ENCODE measurements at regions not wholly inside any gene's neighbourhood (a gene's known extent, or its start where the extent isn't known, plus 50 kb on each side); places are given as distances from the start of the nearest gene placed in this dataset.

DNA sequence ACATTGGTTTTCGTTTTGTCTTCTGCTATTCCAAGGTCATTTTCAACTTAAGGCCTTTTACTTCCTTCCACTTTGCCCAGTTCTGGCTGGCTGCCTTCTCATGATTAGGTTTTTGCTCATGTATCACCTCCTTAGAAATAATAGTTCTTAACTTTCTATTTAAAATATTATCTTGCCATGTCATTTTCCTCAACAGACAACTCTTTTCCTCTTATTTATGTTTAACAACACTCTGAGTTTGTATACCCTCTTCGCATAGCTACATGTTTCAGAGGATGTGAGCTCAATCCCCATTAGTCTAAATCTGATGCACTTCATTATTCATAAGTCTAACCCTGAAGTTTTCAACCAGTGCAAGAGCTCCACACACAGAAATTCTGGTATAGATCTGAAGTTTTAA is 299.1 kb downstream of the BCHE start:
- TF ChIP-seq, protein P1, sequence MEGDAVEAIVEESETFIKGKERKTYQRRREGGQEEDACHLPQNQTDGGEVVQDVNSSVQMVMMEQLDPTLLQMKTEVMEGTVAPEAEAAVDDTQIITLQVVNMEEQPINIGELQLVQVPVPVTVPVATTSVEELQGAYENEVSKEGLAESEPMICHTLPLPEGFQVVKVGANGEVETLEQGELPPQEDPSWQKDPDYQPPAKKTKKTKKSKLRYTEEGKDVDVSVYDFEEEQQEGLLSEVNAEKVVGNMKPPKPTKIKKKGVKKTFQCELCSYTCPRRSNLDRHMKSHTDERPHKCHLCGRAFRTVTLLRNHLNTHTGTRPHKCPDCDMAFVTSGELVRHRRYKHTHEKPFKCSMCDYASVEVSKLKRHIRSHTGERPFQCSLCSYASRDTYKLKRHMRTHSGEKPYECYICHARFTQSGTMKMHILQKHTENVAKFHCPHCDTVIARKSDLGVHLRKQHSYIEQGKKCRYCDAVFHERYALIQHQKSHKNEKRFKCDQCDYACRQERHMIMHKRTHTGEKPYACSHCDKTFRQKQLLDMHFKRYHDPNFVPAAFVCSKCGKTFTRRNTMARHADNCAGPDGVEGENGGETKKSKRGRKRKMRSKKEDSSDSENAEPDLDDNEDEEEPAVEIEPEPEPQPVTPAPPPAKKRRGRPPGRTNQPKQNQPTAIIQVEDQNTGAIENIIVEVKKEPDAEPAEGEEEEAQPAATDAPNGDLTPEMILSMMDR (IDR thresholded peaks at IDR 0.05), result no peak
- no peak for TF ChIP-seq POLR2A (IDR thresholded peaks at IDR 0.05)
- H3K27ac ChIP-seq, result no peak overlapping the region
- no peaks in the 10 kb centered on the region for H3K4me1 ChIP-seq
- no peaks in the 10 kb centered on the region for H3K9me3 ChIP-seq
- no peaks in the 10 kb centered on the region for H3K27me3 ChIP-seq
- intact Hi-C loops (cut with DNase I; ENCODE audit: low total_unique reads), result no loop called here
- 63 to 78% methylated on average over 2 of the region's 2 CpGs for WGBS, 2 donors
- DNase-seq, result no peak
- no peaks in the 10 kb centered on the region for H3K36me3 ChIP-seq (ENCODE audit: low read depth, missing control alignments)
- H3K4me3 ChIP-seq, result no peak overlapping the region

DNA sequence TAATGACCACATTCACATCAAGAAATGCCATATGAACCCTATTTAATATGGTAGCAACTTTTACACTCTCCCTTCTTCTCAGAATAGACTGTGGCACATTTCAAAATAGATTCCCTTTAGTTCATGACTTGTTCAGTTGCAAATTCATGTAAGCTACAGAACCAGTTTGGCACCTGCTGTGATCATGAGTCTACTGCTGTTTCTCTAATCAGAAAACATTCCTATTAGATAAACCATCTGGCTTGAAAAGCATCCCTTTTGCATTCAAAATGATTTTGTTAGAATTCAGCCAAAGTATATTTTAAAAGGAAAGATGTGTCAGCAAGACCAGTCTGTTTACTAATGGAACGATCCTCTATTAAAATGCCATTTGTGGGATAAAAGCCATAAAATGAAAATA is 304.4 kb downstream of the BCHE start:
- no peak for DNase-seq
- TF ChIP-seq, protein P1 (IDR thresholded peaks at IDR 0.05), result no peak
- no peak for TF ChIP-seq POLR2A (IDR thresholded peaks at IDR 0.05)
- no peaks in the 10 kb centered on the region for H3K36me3 ChIP-seq (ENCODE audit: low read depth, missing control alignments)

DNA sequence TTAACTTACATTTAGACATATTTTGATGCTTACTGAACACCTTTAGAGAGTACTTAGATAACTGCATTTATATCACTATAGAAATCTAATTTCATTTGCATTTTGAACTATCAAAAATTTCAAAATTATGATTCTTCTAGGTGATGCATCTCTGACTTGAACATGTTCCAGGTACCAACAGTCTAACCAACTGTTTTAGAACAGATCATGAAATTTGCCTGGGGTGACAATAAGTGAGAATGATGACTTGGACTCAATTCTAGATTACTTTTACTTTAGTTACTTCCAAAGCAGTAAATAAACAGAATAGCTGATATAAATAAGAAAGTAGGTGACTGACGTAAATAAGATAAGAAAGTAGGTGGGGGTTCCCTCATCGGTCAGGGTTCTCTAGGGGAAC is 307.8 kb downstream of the BCHE start:
- no peak overlapping the region for H3K4me3 ChIP-seq
- no peaks in the 10 kb centered on the region for H3K27me3 ChIP-seq
- H3K36me3 ChIP-seq (ENCODE audit: low read depth, missing control alignments), result no peaks in the 10 kb centered on the region
- no peaks in the 10 kb centered on the region for H3K9me3 ChIP-seq
- TF ChIP-seq POLR2A (IDR thresholded peaks at IDR 0.05), result no peak
- TF ChIP-seq, protein P1 (IDR thresholded peaks at IDR 0.05), result no peak
- no peak for DNase-seq
- intact Hi-C loops (cut with DNase I; ENCODE audit: low total_unique reads), result no loop called here
- no peaks in the 10 kb centered on the region for H3K4me1 ChIP-seq
- WGBS, 2 donors, result 84 to 89% methylated on average over 2 of the region's 2 CpGs
- H3K27ac ChIP-seq, result no peak overlapping the region

More for the DNA sequence above, 304.4 kb downstream of the BCHE start:
- Histone ChIP-seq H3K27me3 (no peaks in the 10 kb centered on the region), H3K9me3 (no peaks in the 10 kb centered on the region), H3K4me1 (no peaks in the 10 kb centered on the region), H3K27ac (no peak overlapping the region), H3K4me3 (no peak overlapping the region)
- 67 to 82% methylated on average over 1 of the region's 1 CpG for WGBS, 2 donors
- intact Hi-C loops (cut with DNase I; ENCODE audit: low total_unique reads), result no loop called here

DNA sequence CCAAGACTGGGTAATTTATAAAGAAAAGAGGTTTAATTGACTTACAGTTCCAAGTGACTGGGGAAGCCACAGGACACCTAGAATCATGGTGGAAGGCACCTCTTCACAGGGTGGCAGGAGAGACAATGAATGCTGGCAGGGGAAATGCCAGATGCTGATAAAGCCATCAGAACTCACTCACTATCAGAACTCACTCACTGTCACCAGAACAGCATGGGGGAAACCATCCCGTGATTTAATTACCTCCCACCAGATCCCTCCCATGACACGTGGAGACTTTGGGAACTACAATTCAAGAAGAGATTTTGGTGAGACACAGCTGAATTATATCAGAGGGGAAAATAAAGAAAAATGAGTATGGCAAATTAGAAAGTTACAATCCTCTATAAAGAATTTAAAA is 310.9 kb downstream of the BCHE start:
- TF ChIP-seq, protein P1 (IDR thresholded peaks at IDR 0.05), result no peak
- TF ChIP-seq POLR2A (IDR thresholded peaks at IDR 0.05), result no peak
- no peaks in the 10 kb centered on the region for H3K36me3 ChIP-seq (ENCODE audit: low read depth, missing control alignments)
- H3K27me3 ChIP-seq, result no peaks in the 10 kb centered on the region
- H3K27ac ChIP-seq, result no peak overlapping the region
- no peak for DNase-seq
- H3K4me3 ChIP-seq, result no peak overlapping the region
- no peaks in the 10 kb centered on the region for H3K4me1 ChIP-seq
- no peaks in the 10 kb centered on the region for H3K9me3 ChIP-seq
- intact Hi-C loops (cut with DNase I; ENCODE audit: low total_unique reads), result no loop called here
- 32 to 44% methylated on average over 2 of the region's 2 CpGs for WGBS, 2 donors

DNA sequence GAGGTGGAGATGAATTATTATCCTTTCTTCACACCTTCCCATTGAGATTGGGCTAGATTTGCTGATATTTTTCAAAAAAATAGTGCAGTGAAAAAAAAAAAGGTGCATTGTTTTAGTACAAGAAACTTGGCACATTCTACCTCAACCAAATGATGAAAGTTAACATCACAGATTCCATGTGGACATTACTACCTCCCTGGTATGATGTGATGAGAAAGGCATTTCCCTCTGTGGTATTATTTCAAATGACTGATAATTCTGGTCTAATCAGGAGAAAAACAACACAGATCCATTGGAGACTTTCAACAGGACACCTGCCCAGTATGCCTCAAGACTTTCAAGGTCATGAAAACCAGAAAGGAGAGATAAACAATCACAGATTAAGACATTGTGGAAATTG is 313.4 kb downstream of the BCHE start:
- no peak overlapping the region for H3K27ac ChIP-seq
- no peak for DNase-seq
- H3K36me3 ChIP-seq (ENCODE audit: low read depth, missing control alignments), result no peaks in the 10 kb centered on the region
- no peaks in the 10 kb centered on the region for H3K4me1 ChIP-seq
- no peak for TF ChIP-seq POLR2A (IDR thresholded peaks at IDR 0.05)
- TF ChIP-seq, protein P1 (IDR thresholded peaks at IDR 0.05), result no peak
- intact Hi-C loops (cut with DNase I; ENCODE audit: low total_unique reads), result no loop called here
- H3K4me3 ChIP-seq, result no peak overlapping the region
- no peaks in the 10 kb centered on the region for H3K9me3 ChIP-seq
- no peaks in the 10 kb centered on the region for H3K27me3 ChIP-seq
